Mucosa of descending colon (tissue), 3 donors: ENCODE measurements at regions not wholly inside any gene's neighbourhood (a gene's known extent, or its start where the extent isn't known, plus 50 kb on each side); places are given as distances from the start of the nearest gene placed in this dataset.

Experiments
- ATAC-seq: fragments of 200-7000 bp; cut with Tn5 transposase; one replicate; pipeline ENCODE4 v1.9.1; 2020; ENCODE audit warnings: mild to moderate bottlenecking, moderate library complexity
- DNase-seq, 3 donors: peaks; one replicate each; pipeline ENCODE4 v3.0.0-alpha.2; 2020
- H3K36me3 ChIP-seq: fragments of 200-600 bp; one replicate; pipeline ENCODE4 v1.8.0; 2021; ENCODE audit warnings: low read depth, mild to moderate bottlenecking
- H3K4me1 ChIP-seq: fragments of 200-600 bp; one replicate; pipeline ENCODE4 v1.8.0; 2021; ENCODE audit warnings: low read depth, mild to moderate bottlenecking
- H3K4me3 ChIP-seq: fragments of 200-600 bp; one replicate; pipeline ENCODE4 v1.8.0; 2021; ENCODE audit warnings: mild to moderate bottlenecking
- H3K9me3 ChIP-seq: fragments of 200-600 bp; one replicate; pipeline ENCODE4 v1.8.0; 2021; ENCODE audit warnings: mild to moderate bottlenecking
- CTCF ChIP-seq: fragments of 200-600 bp; IDR thresholded peaks from one replicate; pipeline ENCODE4 v1.8.0; 2022; ENCODE audit warnings: antibody characterized with exemption, mild to moderate bottlenecking
- intact Hi-C, 2 donors: fragments of 100-400 bp; cut with DNase I in 1 of 2; cut with micrococcal nuclease in 1 of 2; formaldehyde crosslinking; loops; one replicate each; pipeline versions ENCODE4 v1.11.0 to v1.11.1; 2022; cut with DNase I, micrococcal nuclease
- donor health status: DM: no; HTN: no; CAD: no; lungs with moderate emphysema.
- donor health status: DM: no; HTN: no; CAD: no.
- donor health status: DM: no; HTN: yes; CAD: no.

GRCh38 chr4:156419080-156419685 is 465.5 kb upstream of the CTSO start:
- ATAC-seq (no peak), DNase-seq (no peak)
- Histone ChIP-seq H3K4me3 (no peak overlapping the region), H3K9me3 (no peaks in the 10 kb centered on the region), H3K36me3 (no peaks in the 10 kb centered on the region), H3K4me1 (no peaks in the 10 kb centered on the region)
- TF ChIP-seq CTCF: no peak
- intact Hi-C loops: no loop called here

DNA sequence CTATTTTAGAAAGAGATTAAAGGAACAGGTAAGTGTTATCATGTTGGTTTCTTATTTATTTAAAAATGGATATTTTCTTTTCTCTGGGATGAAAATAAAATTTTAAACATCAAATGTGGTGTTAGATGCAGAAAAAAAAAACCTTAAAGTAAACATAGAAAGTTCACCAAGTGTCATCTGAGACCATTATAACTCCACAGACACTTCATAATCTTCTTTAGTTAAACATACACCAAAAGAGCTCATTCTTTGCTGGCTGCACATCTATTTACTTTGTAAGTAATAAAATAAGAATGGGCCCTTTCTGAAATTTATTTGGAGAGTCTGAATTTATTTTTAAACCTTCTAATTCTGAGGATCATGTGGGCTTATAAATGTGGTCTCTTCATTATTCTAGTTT is 460.7 kb upstream of the CTSO start:
- Histone ChIP-seq H3K4me3 (no peak overlapping the region), H3K9me3 (no peaks in the 10 kb centered on the region), H3K36me3 (no peaks in the 10 kb centered on the region), H3K4me1 (no peaks in the 10 kb centered on the region)
- intact Hi-C loops: no loop called here
- ATAC-seq (no peak), DNase-seq (no peak)
- TF ChIP-seq CTCF: no peak

DNA sequence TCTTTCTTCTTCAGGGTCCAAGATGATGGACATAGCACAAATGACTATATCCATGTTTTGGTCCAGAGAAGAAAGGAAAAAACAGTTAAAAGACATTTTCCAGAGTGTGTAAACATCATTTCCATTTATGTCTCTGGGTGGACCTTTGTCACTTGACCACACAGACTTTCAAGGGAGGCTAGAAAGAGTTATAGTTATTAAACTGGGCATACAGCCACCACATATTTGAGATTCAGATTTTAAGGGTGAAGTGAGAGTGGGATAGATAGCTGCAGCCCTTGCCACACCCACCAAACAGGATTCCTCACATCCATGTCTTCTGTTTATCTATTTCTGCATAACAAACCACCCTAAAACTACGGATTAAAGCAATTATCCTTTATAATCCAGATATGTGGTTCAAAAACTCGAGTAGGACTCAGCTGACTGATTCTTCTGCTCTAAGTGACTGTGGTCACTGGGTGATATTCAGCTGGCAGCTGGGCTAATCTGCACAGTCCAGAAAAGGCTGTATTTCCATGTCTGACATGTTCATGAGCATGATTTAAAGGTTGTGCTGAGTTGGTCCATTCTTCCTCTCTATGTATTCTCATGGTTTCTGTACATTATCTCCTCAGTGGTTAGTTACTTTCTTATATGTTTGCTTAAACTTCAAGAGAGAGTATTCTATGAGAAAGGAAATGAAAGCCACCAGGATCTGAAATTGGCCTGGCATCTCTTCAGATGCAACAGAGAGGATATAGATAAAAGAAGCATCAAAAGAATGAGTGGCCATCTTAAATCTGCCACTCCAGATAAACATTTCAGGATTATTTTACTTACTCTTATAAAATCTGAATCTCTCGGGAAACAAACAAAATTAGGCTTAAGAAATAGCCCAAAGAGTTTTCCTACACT is 459.8 kb upstream of the CTSO start:
- Histone ChIP-seq H3K9me3 (no peaks in the 10 kb centered on the region), H3K36me3 (no peaks in the 10 kb centered on the region), H3K4me1 (no peaks in the 10 kb centered on the region), H3K4me3 (no peak overlapping the region)
- TF ChIP-seq CTCF: no peak
- ATAC-seq (no peak), DNase-seq (no peak)
- intact Hi-C loops: no loop called here

- intact Hi-C loops: no loop called here
These were observed 457.9 kb upstream of the CTSO start for GRCh38 chr4:156411531-156411930.

DNA sequence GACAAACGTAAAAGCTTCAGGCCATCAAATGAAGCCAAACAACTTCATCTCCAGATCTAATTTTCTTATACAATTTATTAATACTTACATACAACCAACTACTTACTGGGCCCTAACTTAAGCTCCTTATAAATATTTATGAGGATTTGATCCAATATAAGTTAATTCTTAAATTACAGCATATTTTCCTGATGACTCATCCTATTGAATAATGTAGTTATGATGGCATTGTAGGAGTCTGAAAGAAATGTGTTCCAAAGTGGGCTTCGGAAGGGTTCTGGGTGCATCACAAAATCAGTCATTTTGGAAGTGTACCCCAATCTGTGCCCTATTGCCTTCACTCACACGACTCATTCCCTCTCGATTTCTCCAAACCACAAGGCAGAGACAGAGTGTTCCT is 455.1 kb upstream of the CTSO start:
- Histone ChIP-seq H3K9me3 (no peaks in the 10 kb centered on the region), H3K36me3 (no peaks in the 10 kb centered on the region), H3K4me1 (no peaks in the 10 kb centered on the region), H3K4me3 (no peak overlapping the region)
- no peak for ATAC-seq
- intact Hi-C loops: no loop called here
- no peak for DNase-seq
- no peak for TF ChIP-seq CTCF

More at GRCh38 chr4:156411531-156411930, 457.9 kb upstream of the CTSO start:
- DNase-seq (no peak), ATAC-seq (no peak)
- TF ChIP-seq CTCF: no peak
- no peak overlapping the region for H3K4me3 ChIP-seq
- no peaks in the 10 kb centered on the region for H3K9me3 ChIP-seq
- H3K4me1 ChIP-seq: no peaks in the 10 kb centered on the region
- no peaks in the 10 kb centered on the region for H3K36me3 ChIP-seq
